ENCODE measurements at regions not wholly inside any gene's neighbourhood (a gene's known extent, or its start where the extent isn't known, plus 50 kb on each side); places are given as distances from the start of the nearest gene placed in this dataset.

DNA sequence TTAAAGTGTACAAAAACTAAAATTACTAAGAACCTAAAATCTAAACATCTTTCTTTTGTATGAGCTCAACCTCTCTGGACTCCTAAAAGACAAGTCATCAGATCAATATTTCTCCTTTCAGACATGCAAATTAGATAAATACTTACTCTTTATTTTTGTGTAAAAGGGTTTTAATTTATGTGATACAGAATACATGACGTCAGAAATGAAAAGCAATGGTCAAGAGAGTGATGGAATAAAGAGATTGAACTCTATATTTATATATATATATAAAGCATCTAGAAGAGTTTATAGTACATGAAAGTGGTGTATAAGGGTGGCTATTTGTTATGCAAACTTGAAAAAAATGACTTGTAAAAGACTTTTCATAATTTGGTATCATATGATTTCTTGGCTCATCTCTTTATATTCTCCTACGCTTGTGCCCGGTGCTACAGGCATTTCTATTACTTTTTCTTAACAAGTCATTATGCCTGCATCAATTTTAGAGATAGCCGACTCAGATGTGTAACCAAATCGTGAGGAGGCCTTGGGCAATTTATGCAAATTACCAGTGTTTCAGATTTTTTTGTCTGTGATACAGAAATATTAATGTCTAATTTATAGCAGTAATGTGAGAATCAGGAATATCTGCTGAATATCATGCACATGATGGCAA is 186.0 kb upstream of the OLFM3 start:
- H3K36me3 ChIP-seq (ENCODE audit: control insufficient read depth, insufficient read depth, low read length): no peaks in the 10 kb centered on the region
- no peak overlapping the region for H3K4me3 ChIP-seq (ENCODE audit: low read depth, low read length)
- H3K36me3 Mint-ChIP-seq (ENCODE audit: insufficient read depth, unreplicated experiment): no peaks in the 10 kb centered on the region
- ChIA-PET POLR2A (no interaction called here), CTCF (no interaction called here)
- no peak for DNase-seq
- intact Hi-C loops (cut with micrococcal nuclease; ENCODE audit: unreplicated experiment): no loop called here
- H3K27me3 ChIP-seq (replicated peaks; ENCODE audit: control insufficient read depth, insufficient read depth, low read length): no peaks in the 10 kb centered on the region
- H3K4me3 Mint-ChIP-seq (ENCODE audit: unreplicated experiment): no peak overlapping the region
- TF ChIP-seq CTCF (IDR thresholded peaks at IDR 0.05; ENCODE audit: insufficient read depth in 1 of 2, low read depth in 1 of 2, low read length in 1 of 2, severe bottlenecking in 1 of 2, unreplicated experiment in 1 of 2): no peak
- no peaks in the 10 kb centered on the region for H3K4me1 ChIP-seq
- H3K9me3 Mint-ChIP-seq (ENCODE audit: unreplicated experiment): no peaks in the 10 kb centered on the region
- H3K4me1 Mint-ChIP-seq (ENCODE audit: low read depth, unreplicated experiment): no peaks in the 10 kb centered on the region
- no peak overlapping the region for H3K27ac Mint-ChIP-seq (ENCODE audit: unreplicated experiment)
- BruUV-seq (replicated peaks): no TSS peak
- no peaks in the 10 kb centered on the region for H3K27me3 Mint-ChIP-seq (ENCODE audit: insufficient read depth, unreplicated experiment)
- H3K9me3 ChIP-seq: no peaks in the 10 kb centered on the region

GRCh38 chr1:102181341-102181740 is 184.6 kb upstream of the OLFM3 start:
- Mint-ChIP-seq H3K4me3 (ENCODE audit: unreplicated experiment) (no peak overlapping the region), H3K27me3 (ENCODE audit: insufficient read depth, unreplicated experiment) (no peaks in the 10 kb centered on the region), H3K27ac (ENCODE audit: unreplicated experiment) (no peak overlapping the region), H3K4me1 (ENCODE audit: low read depth, unreplicated experiment) (no peaks in the 10 kb centered on the region), H3K36me3 (ENCODE audit: insufficient read depth, unreplicated experiment) (no peaks in the 10 kb centered on the region), H3K9me3 (ENCODE audit: unreplicated experiment) (no peaks in the 10 kb centered on the region)
- Histone ChIP-seq H3K9me3 (no peaks in the 10 kb centered on the region), H3K4me1 (no peaks in the 10 kb centered on the region), H3K4me3 (ENCODE audit: low read depth, low read length) (no peak overlapping the region), H3K27me3 (replicated peaks; ENCODE audit: control insufficient read depth, insufficient read depth, low read length) (no peaks in the 10 kb centered on the region), H3K36me3 (ENCODE audit: control insufficient read depth, insufficient read depth, low read length) (no peaks in the 10 kb centered on the region)
- no TSS peak for BruUV-seq (replicated peaks)
- POLR2A ChIA-PET: no interaction called here
- intact Hi-C loops (cut with micrococcal nuclease; ENCODE audit: unreplicated experiment): no loop called here
- no peak for DNase-seq
- CTCF ChIA-PET: no interaction called here
- TF ChIP-seq CTCF (IDR thresholded peaks at IDR 0.05; ENCODE audit: insufficient read depth in 1 of 2, low read depth in 1 of 2, low read length in 1 of 2, severe bottlenecking in 1 of 2, unreplicated experiment in 1 of 2): no peak

DNA sequence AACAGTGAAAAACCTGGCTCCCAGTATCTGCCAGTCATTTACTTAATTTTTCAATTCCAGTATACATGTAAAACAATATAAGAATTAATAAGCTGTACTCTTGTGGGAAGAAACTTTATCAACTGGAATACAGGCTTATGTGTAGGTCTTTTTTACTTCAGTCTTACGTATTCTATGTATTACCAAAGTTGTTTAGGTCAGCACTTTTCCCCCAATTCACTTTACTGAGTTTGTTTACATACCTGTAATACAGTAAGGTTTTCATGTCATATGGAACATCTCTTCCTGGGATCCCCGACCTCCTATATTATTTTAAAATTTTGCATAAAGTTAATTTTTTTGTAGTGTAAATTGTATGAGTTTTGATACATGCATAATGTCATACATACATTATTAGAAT is 181.8 kb upstream of the OLFM3 start:
- no peaks in the 10 kb centered on the region for H3K4me1 ChIP-seq
- Mint-ChIP-seq H3K27me3 (ENCODE audit: insufficient read depth, unreplicated experiment) (no peaks in the 10 kb centered on the region), H3K27ac (ENCODE audit: unreplicated experiment) (no peak overlapping the region), H3K4me1 (ENCODE audit: low read depth, unreplicated experiment) (no peaks in the 10 kb centered on the region), H3K36me3 (ENCODE audit: insufficient read depth, unreplicated experiment) (no peaks in the 10 kb centered on the region), H3K4me3 (ENCODE audit: unreplicated experiment) (no peak overlapping the region), H3K9me3 (ENCODE audit: unreplicated experiment) (no peaks in the 10 kb centered on the region)
- no TSS peak for BruUV-seq (replicated peaks)
- no peaks in the 10 kb centered on the region for H3K27me3 ChIP-seq (replicated peaks; ENCODE audit: control insufficient read depth, insufficient read depth, low read length)
- CTCF ChIA-PET: no interaction called here
- no peak for TF ChIP-seq CTCF (IDR thresholded peaks at IDR 0.05; ENCODE audit: insufficient read depth in 1 of 2, low read depth in 1 of 2, low read length in 1 of 2, severe bottlenecking in 1 of 2, unreplicated experiment in 1 of 2)
- POLR2A ChIA-PET: no interaction called here
- no peak overlapping the region for H3K4me3 ChIP-seq (ENCODE audit: low read depth, low read length)
- H3K36me3 ChIP-seq (ENCODE audit: control insufficient read depth, insufficient read depth, low read length): no peaks in the 10 kb centered on the region
- no peaks in the 10 kb centered on the region for H3K9me3 ChIP-seq
- intact Hi-C loops (cut with micrococcal nuclease; ENCODE audit: unreplicated experiment): no loop called here
- DNase-seq: no peak

Data from Caco-2 (cell line).